Keratinocyte (primary cell): ENCODE measurements at regions not wholly inside any gene's neighbourhood (a gene's known extent, or its start where the extent isn't known, plus 50 kb on each side); places are given as distances from the start of the nearest gene placed in this dataset.

Source experiments
- DNase-seq: peaks from one replicate; pipeline ENCODE4 v3.0.0-alpha.2; 2011; ENCODE audit warnings: low read depth, missing footprints, low spot score
- FAIRE-seq: peaks from 2 replicates; lab custom pipeline; 2011; peaks lifted over from hg19 to GRCh38; lab: Jason Lieb, UNC
- H2AFZ ChIP-seq: 2 replicates; pipeline ENCODE4 v1.6.0; 2012; ENCODE audit warnings: low read length, control low read depth, inconsistent platforms; ENCODE audit not compliant: control insufficient read depth
- H3K27ac ChIP-seq: 2 replicates; pipeline ENCODE4 v1.5.1; 2011; ENCODE audit warnings: low read length; ENCODE audit not compliant: control insufficient read depth, insufficient read depth
- H3K27me3 ChIP-seq: 3 replicates; pipeline ENCODE4 v1.6.0; 2011; ENCODE audit warnings: low read length; ENCODE audit not compliant: control insufficient read depth, insufficient read depth; ENCODE audit errors: extremely low read depth
- H3K36me3 ChIP-seq, 2 experiments: 2 replicates in 1 of 2; 3 replicates in 1 of 2; pipeline ENCODE4 v1.5.1; 2011; ENCODE audit warnings: low read length in 2 of 2, mild to moderate bottlenecking in 1 of 2; ENCODE audit not compliant: control insufficient read depth in 2 of 2, insufficient read depth in 2 of 2; ENCODE audit errors: extremely low read depth in 1 of 2
- H3K4me1 ChIP-seq: 3 replicates; pipeline ENCODE4 v1.5.1; 2011; ENCODE audit warnings: low read length; ENCODE audit not compliant: control insufficient read depth, insufficient read depth; ENCODE audit errors: extremely low read depth
- H3K4me2 ChIP-seq: 3 replicates; pipeline ENCODE4 v1.6.0; 2011; ENCODE audit warnings: low read depth, low read length; ENCODE audit not compliant: control insufficient read depth, insufficient read depth; ENCODE audit errors: extremely low read depth
- H3K4me3 ChIP-seq, 3 experiments: fragments of 200-600 bp in 1 of 3; sonication (generic) in 1 of 3; 2 replicates in 2 of 3; 3 replicates in 1 of 3; pipeline ENCODE4 v1.5.1; 2011 to 2016; ENCODE audit warnings: low read length in 3 of 3, mild to moderate bottlenecking in 3 of 3, control low read depth in 2 of 3, inconsistent platforms in 1 of 3, low read depth in 1 of 3, mixed read lengths in 1 of 3, mixed run types in 1 of 3, moderate library complexity in 1 of 3; ENCODE audit not compliant: control insufficient read depth in 2 of 3, insufficient read depth in 2 of 3; ENCODE audit errors: extremely low read depth in 1 of 3
- H3K79me2 ChIP-seq: 2 replicates; pipeline ENCODE4 v1.6.0; 2012; ENCODE audit warnings: low read length; ENCODE audit not compliant: control insufficient read depth, insufficient read depth
- H3K9ac ChIP-seq: 3 replicates; pipeline ENCODE4 v1.6.0; 2011; ENCODE audit warnings: low read length; ENCODE audit not compliant: control insufficient read depth, insufficient read depth; ENCODE audit errors: extremely low read depth
- H3K9me1 ChIP-seq: 3 replicates; pipeline ENCODE4 v1.6.0; 2011; ENCODE audit warnings: low read length; ENCODE audit not compliant: control insufficient read depth, insufficient read depth; ENCODE audit errors: extremely low read depth
- H3K9me3 ChIP-seq: 2 replicates; pipeline ENCODE4 v1.5.1; 2012; ENCODE audit warnings: low read depth, low read length; ENCODE audit not compliant: control insufficient read depth
- H4K20me1 ChIP-seq: 3 replicates; pipeline ENCODE4 v1.6.0; 2011; ENCODE audit warnings: low read length; ENCODE audit not compliant: control insufficient read depth, insufficient read depth; ENCODE audit errors: extremely low read depth
- CTCF ChIP-seq, 3 experiments: IDR thresholded peaks in 1 of 3; conservative IDR thresholded peaks in 1 of 3; optimal IDR thresholded peaks in 1 of 3; 2 replicates in 2 of 3; 3 replicates in 1 of 3; pipeline versions ENCODE3 to v1.5.1; 2011; ENCODE audit warnings: low read length in 3 of 3, mild to moderate bottlenecking in 3 of 3, moderate library complexity in 2 of 3, control low read depth in 1 of 3, inconsistent platforms in 1 of 3; ENCODE audit not compliant: insufficient read depth in 2 of 3; ENCODE audit errors: extremely low read depth in 1 of 3
- EZH2 ChIP-seq: IDR thresholded peaks from one replicate; pipeline ENCODE4 v1.6.1; 2012; ENCODE audit warnings: inconsistent platforms, mild to moderate bottlenecking, low read length, moderate library complexity
- dilution Hi-C: fragments of 300-500 bp; cut with MboI; formaldehyde crosslinking; loops from one replicate; pipeline ENCODE4 v1.7.0; 2020; ENCODE audit warnings: low sequenced_read_pairs; ENCODE audit not compliant: extremely low pct_ligation_motif_present

GRCh38 chrX:113048896-113049295 is 208.3 kb upstream of the AMOT start:
- FAIRE-seq (no peak), DNase-seq (no peak)
- H3K36me3 ChIP-seq, result no peaks in the 10 kb centered on the region
- no peaks in the 10 kb centered on the region for H3K27me3 ChIP-seq
- no peaks in the 10 kb centered on the region for H4K20me1 ChIP-seq
- no peaks in the 10 kb centered on the region for H3K9me1 ChIP-seq
- dilution Hi-C loops, result no loop called here
- no peak overlapping the region for H3K4me2 ChIP-seq
- no peaks in the 10 kb centered on the region for H3K4me1 ChIP-seq
- no peaks in the 10 kb centered on the region for H3K9me3 ChIP-seq
- H3K27ac ChIP-seq, result no peak overlapping the region
- no peak overlapping the region for H3K9ac ChIP-seq
- H3K79me2 ChIP-seq, result no peaks in the 10 kb centered on the region
- H2AFZ ChIP-seq, result no peak overlapping the region
- TF ChIP-seq EZH2 (no peak), CTCF (optimal IDR thresholded peaks at IDR 0.05 in 1 of 3, IDR thresholded peaks at IDR 0.05 in 1 of 3, conservative IDR thresholded peaks at IDR 0.05 in 1 of 3; ENCODE audit: extremely low read depth in 1 of 3, insufficient read depth in 2 of 3, low read length in 3 of 3) (no peak)
- H3K4me3 ChIP-seq, result no peak overlapping the region

DNA sequence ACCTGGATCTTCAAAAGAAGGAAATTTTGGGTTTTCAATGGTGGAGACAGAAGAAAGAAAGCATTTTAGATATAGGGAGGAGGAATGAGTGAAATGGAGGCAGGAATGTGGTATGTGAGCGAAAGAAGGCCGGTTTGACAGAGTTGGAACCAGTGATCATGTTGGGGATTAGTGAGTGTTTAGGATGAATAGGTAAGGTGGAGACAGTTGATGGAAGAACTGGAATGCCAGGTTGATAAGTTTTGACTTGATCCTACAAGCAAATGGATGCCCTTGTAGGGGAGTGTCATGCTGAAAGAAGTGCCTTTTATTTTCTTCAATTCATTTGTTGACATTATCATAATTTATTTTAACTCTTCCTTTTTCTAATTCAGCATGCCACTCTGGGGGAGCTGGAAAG is 207.8 kb upstream of the AMOT start:
- dilution Hi-C loops, result no loop called here
- H3K79me2 ChIP-seq, result no peaks in the 10 kb centered on the region
- H3K36me3 ChIP-seq, result no peaks in the 10 kb centered on the region
- H3K4me2 ChIP-seq, result no peak overlapping the region
- H3K9ac ChIP-seq, result no peak overlapping the region
- no peaks in the 10 kb centered on the region for H3K27me3 ChIP-seq
- no peaks in the 10 kb centered on the region for H3K4me1 ChIP-seq
- H4K20me1 ChIP-seq, result no peaks in the 10 kb centered on the region
- no peak overlapping the region for H3K27ac ChIP-seq
- TF ChIP-seq EZH2 (no peak), CTCF (optimal IDR thresholded peaks at IDR 0.05 in 1 of 3, IDR thresholded peaks at IDR 0.05 in 1 of 3, conservative IDR thresholded peaks at IDR 0.05 in 1 of 3; ENCODE audit: extremely low read depth in 1 of 3, insufficient read depth in 2 of 3, low read length in 3 of 3) (no peak)
- no peak overlapping the region for H2AFZ ChIP-seq
- FAIRE-seq, result no peak
- H3K9me3 ChIP-seq, result no peaks in the 10 kb centered on the region
- DNase-seq, result no peak
- H3K4me3 ChIP-seq, result no peak overlapping the region
- H3K9me1 ChIP-seq, result no peaks in the 10 kb centered on the region
